GM18499 (cell line): ENCODE measurements at regions not wholly inside any gene's neighbourhood (a gene's known extent, or its start where the extent isn't known, plus 50 kb on each side); places are given as distances from the start of the nearest gene placed in this dataset.
"Not testable (repeated sequence)": the region's sequence is repeated elsewhere in the genome, so short reads cannot be mapped to it uniquely, and the experiment has no call there.

Source experiments
- ATAC-seq: cut with Tn5 transposase; IDR thresholded peaks from one replicate; pipeline ENCODE4 v1.9.1; 2021; ENCODE audit warnings: moderate number of reproducible peaks; ENCODE audit not compliant: insufficient read depth, unreplicated experiment

- ATAC-seq: no peak
Observed at GRCh38 chr9:103574056-103574455, 520.1 kb upstream of the SMC2 start.

- no peak for ATAC-seq
Observed at GRCh38 chr9:103586721-103587120, 507.4 kb upstream of the SMC2 start.

GRCh38 chr9:103601287-103601686 lies 492.8 kb upstream of the SMC2 start:
- ATAC-seq: no peak

GRCh38 chr9:103611950-103612349 lies 482.2 kb upstream of the SMC2 start:
- ATAC-seq: not testable (repeated sequence)

GRCh38 chr9:103615994-103616393 lies 478.1 kb upstream of the SMC2 start:
- ATAC-seq: no peak

- no peak for ATAC-seq
Observed at GRCh38 chr9:103617046-103617445, 477.1 kb upstream of the SMC2 start.

- no peak for ATAC-seq
Observed at GRCh38 chr9:103625161-103625804, 468.8 kb upstream of the SMC2 start.

- no peak for ATAC-seq
Observed at GRCh38 chr9:103627731-103628130, 466.4 kb upstream of the SMC2 start.

GRCh38 chr9:103649086-103649485 lies 445.0 kb upstream of the SMC2 start:
- ATAC-seq: no peak

- ATAC-seq: no peak
Observed at GRCh38 chr9:103658156-103658555, 436.0 kb upstream of the SMC2 start.

GRCh38 chr9:103660830-103661229 lies 433.3 kb upstream of the SMC2 start:
- no peak for ATAC-seq

GRCh38 chr9:103661663-103662062 lies 432.4 kb upstream of the SMC2 start:
- no peak for ATAC-seq

- ATAC-seq: no peak
Observed at GRCh38 chr9:103669296-103669695, 424.8 kb upstream of the SMC2 start.

GRCh38 chr9:103674271-103674670 lies 419.8 kb upstream of the SMC2 start:
- no peak for ATAC-seq

- no peak for ATAC-seq
Observed at GRCh38 chr9:103680581-103680980, 413.5 kb upstream of the SMC2 start.

GRCh38 chr9:103681435-103681834 lies 412.7 kb upstream of the SMC2 start:
- no peak for ATAC-seq

GRCh38 chr9:103700195-103700962 lies 393.7 kb upstream of the SMC2 start:
- no peak for ATAC-seq

- ATAC-seq: no peak
Observed at GRCh38 chr9:103702572-103702971, 391.5 kb upstream of the SMC2 start.

- ATAC-seq: no peak
Observed at GRCh38 chr9:103707181-103707580, 386.9 kb upstream of the SMC2 start.

GRCh38 chr9:103709366-103709765 lies 384.7 kb upstream of the SMC2 start:
- ATAC-seq: no peak

GRCh38 chr9:103713631-103714030 lies 380.5 kb upstream of the SMC2 start:
- no peak for ATAC-seq

- ATAC-seq: no peak
Observed at GRCh38 chr9:103714992-103715391, 379.1 kb upstream of the SMC2 start.
